ENCODE measurements at regions not wholly inside any gene's neighbourhood (a gene's known extent, or its start where the extent isn't known, plus 50 kb on each side); places are given as distances from the start of the nearest gene placed in this dataset.
"Not testable (repeated sequence)": the region's sequence is repeated elsewhere in the genome, so short reads cannot be mapped to it uniquely, and the experiment has no call there.

DNA sequence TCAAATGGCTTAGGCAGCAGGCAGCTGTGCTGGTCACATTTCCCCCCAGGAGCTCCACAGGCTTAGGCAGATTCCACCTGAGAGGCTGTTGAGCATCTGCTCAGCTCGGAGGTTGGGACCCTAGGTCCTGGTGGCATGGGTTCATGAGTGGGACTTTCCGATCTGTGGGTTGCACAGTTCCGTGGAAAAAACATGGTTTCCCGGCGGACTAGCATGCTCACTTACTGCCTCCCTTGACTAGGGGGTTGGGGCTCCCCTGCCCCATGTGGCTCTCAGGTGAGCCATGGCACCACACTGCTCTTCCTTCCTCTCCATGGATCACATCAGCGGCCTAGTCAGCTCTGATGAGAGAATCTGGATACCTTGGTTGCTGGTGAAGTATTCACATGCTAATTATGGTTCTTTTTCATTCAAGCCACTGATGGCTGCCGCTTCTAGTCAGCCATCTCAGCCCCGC is 685.1 kb downstream of the METTL15 start:
- intact Hi-C loops (cut with DNase I): no loop called here
- DNase-seq: no peak
- no peak for ATAC-seq (ENCODE audit: poor library complexity)

DNA sequence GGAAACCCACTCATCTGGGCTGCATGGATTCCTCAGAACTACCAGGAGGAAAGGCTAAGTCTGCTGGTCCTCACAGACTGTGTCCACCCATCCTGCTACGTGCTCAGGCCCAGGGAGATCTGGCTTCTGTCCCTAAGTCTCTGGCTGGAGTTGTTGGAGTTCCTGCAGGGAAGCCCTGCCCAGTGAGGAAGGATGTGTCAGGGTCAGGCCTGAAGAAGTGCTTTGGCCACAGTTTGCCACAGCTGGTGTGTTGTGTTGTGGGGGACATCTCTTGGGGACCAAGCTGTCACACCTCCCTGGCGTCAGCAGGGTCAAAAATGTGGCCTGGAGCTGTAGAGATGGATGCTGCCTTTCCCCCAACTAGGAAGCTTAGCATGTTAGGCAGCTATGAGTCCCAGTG is 684.7 kb downstream of the METTL15 start:
- intact Hi-C loops (cut with DNase I): no loop called here
- ATAC-seq (ENCODE audit: poor library complexity) (no peak), DNase-seq (no peak)

DNA sequence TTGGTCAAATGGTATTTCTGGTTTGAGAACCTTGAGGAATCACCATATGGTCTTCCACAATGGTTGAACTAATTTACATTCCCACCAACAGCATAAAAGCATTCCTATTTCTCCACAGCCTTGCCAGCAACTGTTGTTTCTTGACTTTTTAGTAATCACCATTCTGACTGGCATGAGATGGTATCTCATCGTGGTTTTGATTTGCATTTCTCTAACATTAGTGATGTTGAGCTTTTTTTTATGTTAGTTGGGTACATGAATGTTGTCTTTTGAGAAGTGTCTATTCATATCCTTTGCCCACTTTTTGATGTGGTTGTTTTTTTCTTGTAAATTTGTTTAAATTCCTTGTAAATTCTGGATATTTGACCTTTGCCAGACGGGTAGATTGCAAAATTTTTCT is 679.7 kb downstream of the METTL15 start:
- intact Hi-C loops (cut with DNase I): not testable (repeated sequence)

DNA sequence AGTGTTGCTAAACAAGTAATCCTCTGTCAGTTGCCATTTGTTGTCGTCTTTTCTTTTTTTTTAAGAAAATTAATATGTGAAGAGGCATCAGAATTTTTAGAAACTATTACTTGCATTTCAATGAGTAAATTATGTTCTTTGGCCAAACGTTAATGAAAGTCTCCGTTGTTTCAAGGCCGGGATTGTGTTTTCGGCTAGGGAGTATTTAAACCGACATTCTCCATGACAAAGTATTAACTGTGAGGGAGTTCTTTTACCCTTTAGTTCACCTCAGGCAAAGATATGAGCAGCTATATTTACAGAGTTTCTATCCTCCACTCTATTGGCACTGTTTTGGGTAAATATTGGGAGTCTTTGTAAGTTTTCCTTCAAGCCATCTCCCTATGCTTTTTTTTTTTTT is 668.9 kb downstream of the METTL15 start:
- DNase-seq (no peak), ATAC-seq (ENCODE audit: poor library complexity) (no peak)
- intact Hi-C loops (cut with DNase I): no loop called here

More for the DNA sequence above, 679.7 kb downstream of the METTL15 start:
- not testable (repeated sequence) for DNase-seq; ATAC-seq (ENCODE audit: poor library complexity)

DNA sequence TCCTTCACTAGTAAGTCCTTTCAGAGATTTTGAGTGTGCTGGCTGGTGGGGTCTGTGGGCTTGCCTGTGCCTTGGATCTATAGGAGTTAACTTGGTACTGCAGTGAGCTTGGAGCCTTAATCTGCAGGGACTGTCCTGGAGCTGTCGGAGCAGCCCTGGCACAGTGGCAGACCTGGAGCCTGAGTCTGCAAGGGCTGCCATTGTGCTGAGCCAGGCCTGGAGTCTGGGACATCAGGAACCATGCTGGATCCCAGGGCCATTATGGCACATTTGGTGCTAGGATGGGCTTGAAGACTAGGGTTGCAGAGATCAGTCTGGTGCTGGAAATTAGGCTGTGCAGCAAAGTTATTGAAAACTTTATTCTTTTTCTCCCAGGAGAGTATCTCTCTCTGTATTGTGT is 665.4 kb downstream of the METTL15 start:
- intact Hi-C loops (cut with DNase I): no loop called here
- ATAC-seq (ENCODE audit: poor library complexity): no peak

DNA sequence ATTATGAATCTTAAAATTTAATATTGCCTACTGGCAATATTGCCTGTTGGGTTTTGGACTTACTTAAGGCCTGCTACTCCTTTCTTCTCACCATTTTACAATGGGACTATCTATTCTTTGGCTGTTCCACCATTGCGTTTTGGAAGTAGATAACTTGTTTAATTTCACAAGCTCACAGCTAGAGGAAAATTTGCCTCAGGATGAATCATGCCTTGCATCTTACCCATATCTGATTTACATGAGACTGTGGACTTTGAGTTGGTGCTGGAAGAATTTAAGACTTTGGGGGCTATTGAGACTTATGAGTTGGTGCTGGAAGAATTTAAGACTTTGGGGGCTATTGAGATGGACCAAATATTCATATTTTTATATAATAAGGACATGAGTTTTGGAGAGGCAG is 662.6 kb downstream of the METTL15 start:
- DNase-seq (no peak), ATAC-seq (ENCODE audit: poor library complexity) (no peak)
- intact Hi-C loops (cut with DNase I): no loop called here

More for the DNA sequence above, 665.4 kb downstream of the METTL15 start:
- no peak for DNase-seq

DNA sequence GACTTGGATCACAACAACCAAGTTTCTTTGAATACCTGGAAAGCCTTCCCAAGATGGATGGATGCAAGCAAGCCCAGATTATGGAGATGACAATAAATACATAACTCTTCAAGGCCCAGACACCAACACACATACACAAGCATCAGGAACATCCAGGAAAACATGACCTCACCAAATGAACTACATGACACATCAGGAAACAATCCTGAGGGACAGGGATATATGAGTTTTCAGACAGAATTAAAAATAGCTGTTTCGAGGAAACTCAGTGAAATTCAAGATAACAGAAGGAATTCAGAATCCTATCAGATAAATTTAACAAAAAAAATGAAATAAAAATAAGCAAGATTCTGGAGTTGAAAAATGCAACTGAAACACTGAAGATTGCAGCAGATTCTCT is 659.4 kb downstream of the METTL15 start:
- intact Hi-C loops (cut with DNase I): no loop called here
- DNase-seq (no peak), ATAC-seq (ENCODE audit: poor library complexity) (no peak)

DNA sequence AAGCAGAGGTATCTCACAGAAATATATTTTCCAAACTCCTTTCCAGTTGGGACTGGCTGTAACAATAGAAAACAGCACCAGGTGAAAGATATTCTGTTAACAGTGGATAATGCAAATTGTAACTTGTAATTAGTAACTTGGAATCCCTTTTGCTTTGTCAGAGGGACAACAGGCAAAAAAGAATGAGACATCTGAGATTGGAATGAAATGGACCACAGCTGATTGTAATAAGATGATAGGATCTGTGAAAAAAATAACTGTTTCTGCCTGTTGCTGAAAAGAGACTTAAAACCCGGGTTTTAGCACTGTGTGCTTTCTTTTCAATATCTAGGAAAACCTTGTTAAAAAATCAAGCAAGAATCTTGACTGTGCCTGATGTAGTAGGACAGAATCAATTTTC is 655.7 kb downstream of the METTL15 start:
- intact Hi-C loops (cut with DNase I): no loop called here
- DNase-seq (no peak), ATAC-seq (ENCODE audit: poor library complexity) (no peak)

DNA sequence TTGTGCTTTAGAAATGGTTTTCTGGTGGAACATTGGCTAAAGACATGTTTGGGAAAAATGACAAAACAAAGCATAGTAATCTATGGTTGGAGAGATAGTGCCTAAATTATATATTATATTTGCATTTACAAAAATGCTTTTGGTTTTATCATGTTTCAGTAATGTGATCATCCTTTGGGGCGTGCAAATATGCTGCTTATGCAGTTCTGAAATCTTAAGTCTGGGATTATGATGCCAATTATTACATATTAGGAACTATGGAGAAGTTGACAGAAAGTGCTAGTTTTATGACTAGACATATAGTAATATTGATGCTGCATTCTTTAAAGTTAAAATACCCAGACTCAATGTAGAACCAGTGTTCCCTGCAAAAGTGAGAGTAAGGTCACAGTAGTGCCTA is 655.0 kb downstream of the METTL15 start:
- intact Hi-C loops (cut with DNase I): no loop called here
- ATAC-seq (ENCODE audit: poor library complexity) (no peak), DNase-seq (no peak)

DNA sequence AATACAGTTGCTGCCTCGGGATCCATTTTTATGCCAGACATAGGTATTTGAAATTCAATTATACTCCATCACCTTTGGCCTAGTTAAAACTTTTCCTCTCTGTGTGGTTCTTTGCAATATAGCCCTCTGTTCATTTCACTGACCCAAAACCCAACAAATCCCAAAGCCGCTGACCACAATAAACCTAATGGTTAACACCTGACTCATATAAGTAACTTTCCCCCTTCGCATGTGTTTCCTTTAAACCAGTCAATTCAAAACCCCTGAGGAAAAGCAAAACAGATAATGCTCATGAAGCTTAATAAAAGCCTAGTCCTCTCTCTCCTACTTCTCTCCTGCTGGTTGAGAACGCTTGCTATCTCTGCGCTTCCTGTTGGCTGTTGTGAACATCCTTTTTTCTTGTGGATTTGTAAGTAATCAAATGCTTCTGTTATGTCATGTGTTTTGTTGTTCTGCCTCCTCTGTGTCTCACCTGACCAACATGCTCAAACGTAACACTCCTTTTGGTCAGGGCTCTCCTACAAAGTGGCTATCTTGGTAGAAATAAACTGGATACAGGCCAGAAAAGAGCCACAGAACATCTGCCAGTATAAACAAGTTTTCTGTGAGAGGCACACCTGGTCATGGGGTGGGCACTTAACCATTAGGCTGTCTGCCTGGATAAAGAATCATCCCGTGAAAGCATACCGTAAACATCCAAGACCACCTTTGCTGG is 652.6 kb downstream of the METTL15 start:
- intact Hi-C loops (cut with DNase I): no loop called here
- no peak for DNase-seq
- ATAC-seq (ENCODE audit: poor library complexity): no peak

DNA sequence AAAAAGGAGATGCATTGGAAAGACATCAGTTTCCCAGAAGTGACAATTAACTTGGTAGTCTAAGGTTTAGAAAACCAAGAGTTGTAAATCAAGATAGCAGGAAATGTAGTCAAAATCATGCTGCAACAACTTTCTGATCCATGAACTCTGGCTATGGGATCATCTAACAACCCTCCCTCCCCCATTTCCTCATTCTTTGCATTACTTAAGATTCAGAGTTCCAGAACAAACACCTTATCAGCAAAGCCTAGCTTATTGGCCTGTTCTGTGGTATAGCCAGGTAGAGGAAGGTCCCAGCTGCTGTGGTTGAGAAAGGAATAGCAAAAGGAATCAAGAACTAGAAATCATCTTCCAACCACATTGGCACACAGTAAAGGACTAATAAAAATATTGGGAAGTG is 651.1 kb downstream of the METTL15 start:
- no peak for DNase-seq
- no peak for ATAC-seq (ENCODE audit: poor library complexity)
- intact Hi-C loops (cut with DNase I): no loop called here

DNA sequence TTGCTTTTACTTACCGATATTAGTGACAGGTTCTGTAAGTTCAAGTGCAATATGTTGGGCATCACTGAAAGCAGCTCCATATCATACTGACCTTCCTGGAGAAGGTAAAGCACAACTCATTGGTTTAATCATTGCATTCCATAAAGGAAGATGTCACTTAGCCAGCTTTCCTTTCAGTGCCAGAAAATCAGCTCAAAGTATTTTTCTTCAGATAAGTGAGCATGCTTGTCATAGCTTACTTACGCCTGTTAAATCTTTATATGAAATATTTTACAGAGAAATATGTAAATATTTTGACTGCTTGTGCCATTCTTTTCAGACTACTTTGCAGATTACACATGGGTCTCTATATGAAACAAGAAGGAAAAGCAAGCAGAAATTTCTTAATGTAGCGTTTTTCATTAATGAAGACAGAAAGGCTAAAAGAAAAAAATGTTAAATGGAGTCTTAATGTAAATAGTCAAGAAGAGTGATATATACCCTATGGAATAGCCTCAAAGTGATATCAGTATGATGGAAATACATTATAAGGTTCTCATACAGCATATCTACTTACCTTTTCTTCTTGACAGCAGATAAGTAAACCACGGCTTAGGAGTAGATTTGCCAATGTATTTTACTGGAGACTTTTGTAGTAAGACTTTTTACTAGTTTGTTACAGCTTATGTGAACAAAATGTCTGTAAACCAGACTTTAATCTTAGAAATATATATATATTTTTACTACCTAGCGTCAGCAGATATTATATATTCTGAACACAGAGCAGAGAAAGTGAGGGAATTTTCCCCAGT is 649.7 kb downstream of the METTL15 start:
- intact Hi-C loops (cut with DNase I): no loop called here
- DNase-seq (no peak), ATAC-seq (ENCODE audit: poor library complexity) (no peak)

DNA sequence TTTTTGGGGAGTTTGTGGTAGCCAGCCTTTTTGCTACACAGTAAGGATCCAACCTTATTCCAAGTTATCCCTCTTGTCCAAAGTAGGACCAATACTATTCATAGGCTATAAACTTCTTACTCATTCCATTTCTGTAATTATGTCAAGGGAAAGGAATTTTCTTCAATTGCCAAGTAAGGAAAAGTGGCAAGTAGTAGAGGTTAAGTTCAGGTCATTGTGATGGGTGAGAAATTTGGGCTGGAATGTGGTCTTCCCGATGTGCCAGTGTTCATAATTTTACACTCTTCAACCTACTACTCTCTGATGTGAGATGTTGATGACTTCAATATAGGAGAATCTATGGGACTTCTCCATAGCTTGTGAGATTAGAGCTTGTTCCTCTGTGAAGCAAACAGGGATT is 648.8 kb downstream of the METTL15 start:
- intact Hi-C loops (cut with DNase I): no loop called here
- ATAC-seq (ENCODE audit: poor library complexity) (no peak), DNase-seq (no peak)

DNA sequence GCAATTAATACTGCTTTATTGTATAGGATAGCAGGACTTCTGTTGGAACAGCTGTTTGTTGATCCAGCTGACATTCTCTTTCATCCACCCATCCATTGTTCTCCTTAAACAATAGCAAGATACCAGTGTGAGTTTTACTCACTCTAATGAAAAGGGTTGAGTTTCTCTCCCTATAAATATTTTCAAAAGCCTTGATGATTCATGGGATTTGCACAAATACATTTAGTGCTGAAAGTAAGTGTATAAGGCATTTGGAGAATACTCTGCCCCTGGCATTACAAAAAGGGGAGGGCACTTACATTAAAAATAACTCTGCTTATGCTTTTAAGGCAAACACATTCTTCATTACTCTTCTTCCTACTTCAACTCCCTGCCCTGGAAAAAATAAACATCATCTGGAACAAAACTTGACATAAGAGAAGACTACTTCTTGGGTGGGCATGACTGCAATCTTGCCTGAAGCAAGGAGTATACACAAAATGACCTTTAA is 634.9 kb downstream of the METTL15 start:
- DNase-seq (no peak), ATAC-seq (ENCODE audit: poor library complexity) (no peak)
- intact Hi-C loops (cut with DNase I): no loop called here

DNA sequence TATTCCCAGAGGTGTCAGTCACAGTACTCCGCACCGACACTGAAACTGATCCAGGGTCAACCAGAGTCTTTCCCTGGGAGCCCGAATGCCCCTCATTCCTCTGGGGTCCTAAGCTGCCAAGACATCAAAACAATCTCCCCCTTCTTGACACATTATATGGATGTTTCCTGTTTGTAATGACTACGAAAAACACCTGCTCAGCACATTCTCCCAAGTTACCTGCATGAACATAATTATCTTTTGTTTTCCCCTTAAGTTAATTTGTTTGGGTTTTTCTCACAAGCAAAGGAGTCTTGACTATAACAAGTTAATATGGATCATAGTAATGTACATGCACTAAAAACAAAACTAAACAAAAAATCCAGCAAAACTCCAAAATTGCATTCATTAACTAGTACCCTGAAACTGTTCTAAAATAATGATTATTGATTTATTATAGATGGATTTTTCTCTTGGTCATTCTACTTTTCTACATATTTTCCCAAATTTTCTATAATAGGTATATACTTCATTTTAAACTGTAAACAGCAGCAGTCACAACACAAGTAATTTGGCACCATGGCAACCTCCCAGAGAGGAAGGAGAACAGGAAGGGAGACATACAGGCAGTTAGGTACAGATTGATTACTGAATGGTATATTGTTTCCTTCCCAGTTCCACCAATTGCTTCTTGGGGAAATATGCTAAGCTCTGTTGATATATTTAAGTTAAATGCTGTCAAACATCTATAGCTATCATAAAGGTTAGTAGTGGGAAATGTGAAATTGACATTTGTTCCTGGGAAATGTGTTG is 631.5 kb downstream of the METTL15 start:
- ATAC-seq (ENCODE audit: poor library complexity): no peak
- no peak for DNase-seq
- intact Hi-C loops (cut with DNase I): no loop called here

DNA sequence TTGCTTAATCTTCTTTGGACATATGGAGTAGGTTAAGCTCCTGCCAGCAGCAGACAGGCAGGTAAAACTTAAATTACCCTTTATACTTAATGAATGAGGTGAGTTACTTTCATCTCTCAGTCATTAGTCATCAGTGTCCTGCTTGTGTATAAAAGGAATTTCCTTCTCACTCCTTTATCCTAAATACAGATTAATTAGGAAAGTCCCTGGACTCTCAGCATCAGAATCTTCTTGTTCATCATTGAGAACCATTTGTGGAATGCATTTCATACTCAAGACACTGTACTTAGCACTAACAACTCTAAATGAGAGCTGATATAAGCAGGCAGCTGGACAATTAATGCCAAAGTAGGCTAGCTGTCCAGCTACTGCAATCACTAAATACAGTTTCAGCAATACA is 630.4 kb downstream of the METTL15 start:
- ATAC-seq (ENCODE audit: poor library complexity) (no peak), DNase-seq (no peak)
- intact Hi-C loops (cut with DNase I): no loop called here

DNA sequence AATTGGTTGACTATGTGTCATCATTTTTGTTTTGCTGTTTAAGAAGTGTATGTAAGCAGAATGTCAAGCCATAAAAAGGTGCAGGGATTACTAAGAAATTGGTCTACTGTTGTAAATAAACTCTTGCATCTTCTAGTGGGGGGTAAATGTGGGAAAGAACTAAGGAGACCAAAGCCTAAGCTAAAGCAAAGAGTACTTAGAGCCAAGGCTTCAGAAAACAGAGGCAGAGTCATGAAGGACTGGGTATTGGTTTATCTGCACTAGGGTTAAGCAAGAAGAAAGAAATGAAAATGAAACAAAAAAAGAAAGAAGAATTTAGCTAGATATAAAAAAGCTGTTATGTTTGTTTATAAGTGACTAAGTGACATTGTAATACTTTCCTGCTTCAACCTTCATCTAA is 628.1 kb downstream of the METTL15 start:
- intact Hi-C loops (cut with DNase I): no loop called here
- ATAC-seq (ENCODE audit: poor library complexity) (no peak), DNase-seq (no peak)

DNA sequence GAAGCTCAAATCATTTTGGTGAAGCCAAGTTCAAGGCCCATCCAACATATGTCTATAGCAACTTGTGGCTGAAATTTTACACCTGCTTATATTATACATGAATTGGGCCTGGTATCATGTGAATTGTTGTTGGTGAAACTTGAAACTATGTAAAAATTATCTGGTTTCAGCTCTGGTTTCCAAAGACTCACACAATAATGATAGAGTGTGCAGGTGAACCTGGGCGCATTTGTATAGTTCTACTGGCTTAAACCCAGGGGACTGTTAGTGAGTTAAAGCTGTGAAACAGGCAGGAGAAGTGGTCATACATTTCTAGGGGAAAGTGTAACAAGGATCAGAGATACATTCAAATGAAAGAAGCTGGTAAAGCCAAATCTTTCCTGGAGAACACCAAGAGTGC is 627.3 kb downstream of the METTL15 start:
- intact Hi-C loops (cut with DNase I): no loop called here
- DNase-seq (no peak), ATAC-seq (ENCODE audit: poor library complexity) (no peak)

DNA sequence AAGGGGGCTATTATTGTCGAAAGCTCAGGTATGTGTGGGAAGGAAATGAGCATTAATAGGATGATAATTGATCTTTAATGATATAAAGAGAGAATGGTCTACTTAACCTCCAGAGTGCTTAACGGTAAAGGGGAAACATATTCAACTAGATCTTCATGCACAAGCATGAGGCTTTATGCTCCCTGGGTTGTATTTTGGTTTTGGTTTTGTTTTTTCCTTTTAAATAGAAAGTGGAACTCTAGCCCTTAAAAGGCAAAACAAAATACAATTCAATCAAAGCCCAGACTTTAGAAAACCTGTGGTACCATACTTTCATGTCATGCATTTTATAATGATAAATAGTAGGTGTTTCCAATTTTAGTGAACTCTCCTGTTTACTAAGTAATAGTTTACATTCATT is 622.7 kb downstream of the METTL15 start:
- intact Hi-C loops (cut with DNase I): no loop called here
- no peak for ATAC-seq (ENCODE audit: poor library complexity)
- DNase-seq: no peak
